Ovary (tissue), 7 donors: ENCODE measurements at regions not wholly inside any gene's neighbourhood (a gene's known extent, or its start where the extent isn't known, plus 50 kb on each side); places are given as distances from the start of the nearest gene placed in this dataset.

Experiments used
- DNase-seq, 5 donors: peaks; one replicate each; pipeline ENCODE4 v3.0.0-alpha.2; 2019 to 2020
- H3K27ac ChIP-seq, 2 donors: fragments of 200-600 bp; one replicate each; pipeline versions ENCODE4 v1.5.1 to v1.8.0; 2019 to 2022
- H3K27me3 ChIP-seq: fragments of 200-600 bp; one replicate; pipeline ENCODE4 v1.8.0; 2022
- H3K36me3 ChIP-seq: fragments of 200-600 bp; sonication (generic); one replicate; pipeline ENCODE4 v1.5.1; 2019
- H3K4me1 ChIP-seq: one replicate; pipeline ENCODE4 v1.8.1; 2013; ENCODE audit warnings: mild to moderate bottlenecking, moderate library complexity; ENCODE audit not compliant: insufficient read depth
- H3K4me3 ChIP-seq: fragments of 200-600 bp; sonication (generic); one replicate; pipeline ENCODE4 v1.5.1; 2017
- H3K9me3 ChIP-seq, 2 donors: fragments of 200-600 bp in 1 of 2; sonication (generic) in 1 of 2; one replicate each; pipeline versions ENCODE4 v1.5.1 to v1.8.1; 2013 to 2019; ENCODE audit warnings: mild to moderate bottlenecking in 1 of 2, moderate library complexity in 1 of 2
- CTCF ChIP-seq, 3 donors: fragments of 450-650 bp in 2 of 3; fragments of 200-600 bp in 1 of 3; IDR thresholded peaks; one replicate each; pipeline versions ENCODE4 v1.5.1 to v1.8.0; 2016 to 2022; ENCODE audit warnings: antibody characterized with exemption in 3 of 3, mild to moderate bottlenecking in 1 of 3
- EP300 ChIP-seq: sonication (generic); formaldehyde crosslinking; IDR thresholded peaks from one replicate; pipeline ENCODE4 v1.6.1; 2017; ENCODE audit warnings: antibody characterized with exemption
- POLR2A ChIP-seq: fragments of 450-650 bp; IDR thresholded peaks from one replicate; pipeline ENCODE4 v1.6.1; 2017; ENCODE audit warnings: antibody characterized with exemption, mild to moderate bottlenecking, moderate library complexity
- WGBS, 3 donors: extraction: QIAGEN DNeasy Blood & Tissue Kit in 1 of 3; methylation state at CpG; one replicate each; pipeline versions ENCODE4 v1.1.5 to v1.1.7; 2013 to 2017; 5-methylcytosine and 5-hydroxymethylcytosine counted together
- intact Hi-C, 4 donors: fragments of 100-400 bp; cut with DNase I; formaldehyde crosslinking; loops; one replicate each; pipeline versions ENCODE4 v1.11.0 to v1.15.1; 2022 to 2023
- donor health status: DM: no; HTN: no; CAD: no; lungs with moderate emphysema.
- donor health status: DM: no; HTN: no; CAD: no.
- donor health status: Bipolar disorder and iron deficiency.
- donor health status: DM: no; HTN: no; CAD: no.
- donor health status: DM: yes; HTN: yes; CAD: no.

GRCh38 chr3:96000966-96001365 is 813.4 kb upstream of the EPHA6 start:
- no peak for TF ChIP-seq EP300
- TF ChIP-seq CTCF (IDR thresholded peaks at IDR 0.05), result no peak
- no peak for TF ChIP-seq POLR2A
- H3K9me3 ChIP-seq, result no peaks in the 10 kb centered on the region
- H3K4me3 ChIP-seq, result no peak overlapping the region
- WGBS, 3 donors, result 57 to 77% (median 64%) methylated on average over 4 of the region's 4 CpGs
- intact Hi-C loops, result no loop called here
- no peaks in the 10 kb centered on the region for H3K36me3 ChIP-seq
- H3K27me3 ChIP-seq, result no peaks in the 10 kb centered on the region
- no peak overlapping the region for H3K27ac ChIP-seq
- no peaks in the 10 kb centered on the region for H3K4me1 ChIP-seq
- DNase-seq, result no peak

- intact Hi-C loops, result no loop called here
- TF ChIP-seq CTCF (IDR thresholded peaks at IDR 0.05) (no peak), EP300 (no peak), POLR2A (no peak)
Measured at GRCh38 chr3:96007650-96008195, 806.7 kb upstream of the EPHA6 start.

GRCh38 chr3:96012939-96013338 is 801.5 kb upstream of the EPHA6 start:
- no peak overlapping the region for H3K27ac ChIP-seq
- intact Hi-C loops, result no loop called here
- no peak overlapping the region for H3K4me3 ChIP-seq
- no peaks in the 10 kb centered on the region for H3K27me3 ChIP-seq
- no peak for TF ChIP-seq CTCF (IDR thresholded peaks at IDR 0.05)
- no peak for TF ChIP-seq POLR2A
- TF ChIP-seq EP300, result no peak
- 77 to 81% (median 80%) methylated on average over 2 of the region's 2 CpGs for WGBS, 3 donors
- H3K4me1 ChIP-seq, result no peaks in the 10 kb centered on the region
- no peaks in the 10 kb centered on the region for H3K9me3 ChIP-seq
- no peak for DNase-seq
- no peaks in the 10 kb centered on the region for H3K36me3 ChIP-seq

More at GRCh38 chr3:96007650-96008195, 806.7 kb upstream of the EPHA6 start:
- DNase-seq, result no peak
- Histone ChIP-seq H3K9me3 (no peaks in the 10 kb centered on the region), H3K27me3 (no peaks in the 10 kb centered on the region), H3K4me3 (no peak overlapping the region), H3K4me1 (no peaks in the 10 kb centered on the region), H3K36me3 (no peaks in the 10 kb centered on the region), H3K27ac (no peak overlapping the region)

- no peak for DNase-seq
- Histone ChIP-seq H3K4me1 (no peaks in the 10 kb centered on the region), H3K36me3 (no peaks in the 10 kb centered on the region), H3K27ac (no peak overlapping the region), H3K4me3 (no peak overlapping the region), H3K27me3 (no peaks in the 10 kb centered on the region), H3K9me3 (no peaks in the 10 kb centered on the region)
- TF ChIP-seq EP300, result no peak
- no peak for TF ChIP-seq CTCF (IDR thresholded peaks at IDR 0.05)
- TF ChIP-seq POLR2A, result no peak
- WGBS, 3 donors, result 86 to 88% (median 86%) methylated on average over 3 of the region's 3 CpGs
- intact Hi-C loops, result no loop called here
Measured at GRCh38 chr3:96017556-96017955, 796.8 kb upstream of the EPHA6 start.
